ENCODE measurements at regions not wholly inside any gene's neighbourhood (a gene's known extent, or its start where the extent isn't known, plus 50 kb on each side); places are given as distances from the start of the nearest gene placed in this dataset.

- DNase-seq, result no peak
These were observed 399.9 kb downstream of the SH3GL2 start for GRCh38 chr9:17978773-17979172.

GRCh38 chr9:17986595-17986994 is 407.7 kb downstream of the SH3GL2 start:
- DNase-seq, result no peak

DNA sequence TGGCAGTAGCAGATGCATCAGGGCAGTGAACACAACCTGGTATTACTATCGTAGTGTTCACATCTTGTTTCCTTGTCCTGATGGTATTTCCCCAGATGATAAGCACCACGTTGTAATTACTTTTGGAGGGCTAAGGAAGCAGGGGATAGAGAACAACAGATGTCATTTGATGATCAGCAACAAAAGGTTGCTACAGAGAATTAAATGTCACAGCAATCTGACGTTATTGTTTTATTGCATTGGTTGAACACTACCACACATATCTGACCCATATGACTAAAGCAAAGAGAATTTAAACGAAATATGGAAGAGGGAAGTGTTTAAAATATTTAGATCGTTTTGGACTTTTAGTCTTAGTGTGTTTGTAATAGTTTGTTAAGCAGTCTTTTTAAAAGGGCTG is 408.3 kb downstream of the SH3GL2 start:
- DNase-seq, result no peak

- no peak for DNase-seq
These were observed 409.6 kb downstream of the SH3GL2 start for GRCh38 chr9:17988489-17988888.

DNA sequence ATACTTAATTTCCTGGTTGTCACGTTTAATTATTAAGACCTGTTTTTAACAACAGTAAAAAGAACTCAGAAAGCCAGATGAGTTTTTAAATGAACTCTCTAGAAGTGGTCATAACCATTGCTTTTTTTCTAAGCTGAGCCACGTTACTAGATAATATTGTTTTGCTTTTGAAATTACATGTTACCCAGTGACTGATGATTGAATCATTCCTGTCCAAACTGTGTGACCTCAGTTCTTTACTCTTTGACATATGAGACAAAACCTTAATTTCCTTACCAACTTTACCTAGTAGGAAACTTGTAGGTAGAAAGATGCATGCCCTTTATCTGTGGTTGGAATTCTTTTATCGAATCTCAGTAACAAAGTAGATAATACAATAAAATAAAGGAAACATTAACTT is 411.7 kb downstream of the SH3GL2 start:
- no peak for DNase-seq

- no peak for DNase-seq
These were observed 414.2 kb downstream of the SH3GL2 start for GRCh38 chr9:17993024-17993423.

DNA sequence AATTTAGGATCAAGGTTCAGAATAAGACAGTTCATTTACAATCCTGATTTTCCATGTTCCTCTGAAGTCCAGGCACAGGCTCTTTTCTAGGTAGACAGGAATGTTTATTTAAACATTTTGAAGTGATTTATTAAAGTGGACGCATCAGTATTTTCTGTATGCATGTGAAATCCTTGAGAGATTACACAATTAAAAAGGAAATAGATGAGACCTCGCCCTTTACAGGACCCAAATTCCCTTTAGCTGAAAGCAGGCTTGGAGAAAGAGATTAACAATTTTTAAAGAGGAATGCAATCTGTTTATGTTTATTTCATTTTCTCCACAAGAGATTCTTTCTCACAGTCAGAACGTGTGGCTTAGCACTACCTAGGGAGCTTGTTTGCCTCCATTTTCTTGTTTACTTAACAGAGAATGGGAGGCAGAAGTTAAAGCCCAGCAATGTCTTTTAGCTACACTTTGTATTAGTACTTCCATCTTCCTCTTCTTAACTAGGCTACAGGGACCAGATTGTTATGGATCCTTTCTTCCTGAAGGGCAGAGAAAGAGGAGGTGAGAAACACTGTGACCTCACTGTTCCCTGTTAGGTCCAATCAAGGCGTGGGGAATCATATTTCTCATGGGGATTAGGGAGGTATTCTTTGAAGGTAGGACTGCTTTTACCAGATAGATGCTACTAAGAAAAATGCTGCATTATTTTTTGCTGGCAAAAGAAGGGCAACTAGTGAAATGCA is 416.0 kb downstream of the SH3GL2 start:
- no peak for DNase-seq

GRCh38 chr9:17996728-17997127 is 417.9 kb downstream of the SH3GL2 start:
- no peak for DNase-seq

DNA sequence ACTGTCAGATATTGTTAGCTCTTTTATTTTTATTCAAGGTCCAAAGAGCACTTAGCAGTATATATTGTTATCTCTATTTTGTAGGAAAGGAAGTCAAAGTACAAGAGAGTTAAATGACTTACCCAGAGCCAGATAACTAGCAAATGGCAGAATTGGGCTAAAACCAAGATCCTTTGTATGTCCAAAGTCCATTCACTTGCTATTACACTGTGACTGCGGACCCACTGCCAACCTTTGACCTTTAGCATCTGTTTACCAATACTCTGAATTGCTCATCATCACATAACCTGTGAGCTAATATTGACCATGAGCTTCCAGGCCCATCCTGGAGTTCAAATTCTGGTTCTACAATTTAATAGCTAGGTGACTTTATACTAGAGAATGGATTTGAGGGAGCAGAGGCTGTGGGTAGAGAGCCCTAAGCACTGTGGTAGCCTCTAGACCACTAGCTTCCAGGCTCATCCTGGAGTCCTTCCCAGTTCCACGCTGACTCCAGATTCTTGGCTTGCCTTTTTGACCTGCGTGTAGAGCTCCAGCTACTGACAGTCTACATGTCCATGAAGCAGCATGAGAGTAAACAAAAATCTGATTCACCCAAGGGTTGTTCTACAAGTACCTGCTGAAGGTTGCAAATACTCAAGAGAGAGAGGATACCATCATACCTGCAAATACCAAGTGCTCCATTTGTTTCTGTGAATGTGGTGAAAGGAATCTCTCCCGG is 424.0 kb downstream of the SH3GL2 start:
- no peak for DNase-seq

DNA sequence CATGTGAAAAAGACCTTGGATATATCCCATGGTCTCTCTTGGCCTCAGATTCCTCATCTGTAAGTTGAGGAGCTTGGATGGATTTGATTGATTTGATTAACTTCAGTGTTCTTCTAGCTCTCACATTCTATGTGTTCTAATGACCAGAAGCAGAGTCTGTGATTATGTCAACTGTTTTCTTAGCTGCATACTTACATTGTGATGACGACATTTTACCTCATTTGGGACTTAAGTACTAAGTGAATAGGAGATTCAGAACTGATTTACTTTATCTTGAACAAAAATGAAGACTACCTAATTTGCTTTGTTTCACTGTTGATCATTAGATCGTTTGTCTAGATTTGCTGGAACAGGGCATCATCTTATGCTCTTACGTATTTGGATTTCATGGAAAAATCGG is 427.7 kb downstream of the SH3GL2 start:
- no peak for DNase-seq

DNA sequence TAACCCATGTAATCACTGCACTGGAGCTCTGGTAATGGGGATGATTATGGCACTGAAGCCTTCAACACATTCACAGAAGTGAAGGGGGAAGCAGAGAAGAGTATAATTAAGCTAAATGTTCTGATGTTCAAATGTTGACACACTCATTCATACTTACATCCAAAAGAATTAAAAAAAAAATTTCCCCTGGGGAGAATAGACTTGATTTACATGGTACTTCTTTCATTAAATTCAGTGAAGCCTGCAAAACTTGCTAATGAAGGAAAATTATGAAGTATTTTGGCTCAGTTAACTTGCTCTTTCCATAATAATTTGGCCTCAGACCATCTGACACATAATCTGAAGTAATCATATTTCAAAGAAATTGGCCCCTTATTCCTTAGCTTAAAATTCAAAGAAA is 428.8 kb downstream of the SH3GL2 start:
- DNase-seq, result no peak

- no peak for DNase-seq
These were observed 431.0 kb downstream of the SH3GL2 start for GRCh38 chr9:18009902-18010301.

GRCh38 chr9:18010492-18010891 is 431.6 kb downstream of the SH3GL2 start:
- no peak for DNase-seq

- DNase-seq, result no peak
These were observed 433.3 kb downstream of the SH3GL2 start for GRCh38 chr9:18012170-18012569.

DNA sequence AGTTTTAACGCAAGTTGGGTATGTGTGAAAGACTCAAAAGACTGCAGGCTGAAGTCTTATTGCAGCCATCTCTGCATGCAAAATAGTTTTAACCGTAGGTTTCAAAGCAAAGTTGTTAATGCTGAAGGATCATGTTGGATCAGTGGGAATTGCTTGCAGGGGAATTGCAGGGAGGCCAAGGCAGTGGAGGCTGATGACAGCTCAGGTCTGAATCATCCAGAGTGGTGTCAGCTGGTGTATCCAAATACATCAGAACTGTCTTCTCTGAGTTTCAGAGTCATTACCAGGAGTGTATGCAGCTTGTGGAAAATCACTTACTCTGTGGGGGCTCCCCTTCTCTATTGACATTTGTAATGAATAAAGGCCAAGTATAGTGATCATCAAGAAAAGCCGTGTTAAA is 435.7 kb downstream of the SH3GL2 start:
- DNase-seq, result no peak

GRCh38 chr9:18015116-18015515 is 436.2 kb downstream of the SH3GL2 start:
- no peak for DNase-seq

DNA sequence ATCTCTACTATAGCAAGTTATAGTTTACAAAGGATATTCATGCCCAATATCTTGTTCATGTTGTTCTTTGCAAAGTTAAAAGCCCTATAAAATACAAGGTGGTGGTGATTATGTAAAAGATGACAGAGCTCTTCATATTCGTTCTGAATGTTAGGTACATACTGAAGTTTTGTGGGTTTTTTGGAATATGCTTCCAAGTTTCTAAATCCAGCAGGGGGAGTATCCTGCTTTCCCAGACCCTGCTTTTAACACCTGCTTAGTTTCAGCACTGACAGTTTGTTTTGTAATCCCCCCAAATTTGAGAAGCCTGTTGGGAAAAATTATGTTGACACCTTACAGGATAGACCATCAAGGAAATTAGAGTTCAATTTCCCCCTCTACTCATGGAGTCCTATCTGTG is 438.3 kb downstream of the SH3GL2 start:
- no peak for DNase-seq

GRCh38 chr9:18018221-18018620 is 439.4 kb downstream of the SH3GL2 start:
- no peak for DNase-seq

DNA sequence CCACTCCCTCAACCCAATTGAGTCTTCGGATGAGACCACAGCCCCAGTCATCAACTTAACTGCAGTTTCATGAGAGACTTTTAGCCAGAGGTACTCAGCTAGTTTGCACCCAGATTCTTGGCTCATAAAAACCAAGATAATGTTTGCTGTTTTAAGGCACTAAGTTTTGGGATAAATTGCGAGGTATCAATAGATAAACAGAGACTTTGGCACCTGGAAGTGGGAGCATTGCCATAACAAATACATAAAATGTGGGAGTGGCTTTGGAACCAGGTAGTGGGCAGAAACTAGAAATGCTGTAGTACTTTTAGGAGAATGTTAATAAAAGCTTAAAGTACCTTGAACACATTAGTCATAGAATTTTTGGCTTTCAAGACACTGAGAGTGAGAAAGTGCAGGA is 439.8 kb downstream of the SH3GL2 start:
- DNase-seq, result no peak

DNA sequence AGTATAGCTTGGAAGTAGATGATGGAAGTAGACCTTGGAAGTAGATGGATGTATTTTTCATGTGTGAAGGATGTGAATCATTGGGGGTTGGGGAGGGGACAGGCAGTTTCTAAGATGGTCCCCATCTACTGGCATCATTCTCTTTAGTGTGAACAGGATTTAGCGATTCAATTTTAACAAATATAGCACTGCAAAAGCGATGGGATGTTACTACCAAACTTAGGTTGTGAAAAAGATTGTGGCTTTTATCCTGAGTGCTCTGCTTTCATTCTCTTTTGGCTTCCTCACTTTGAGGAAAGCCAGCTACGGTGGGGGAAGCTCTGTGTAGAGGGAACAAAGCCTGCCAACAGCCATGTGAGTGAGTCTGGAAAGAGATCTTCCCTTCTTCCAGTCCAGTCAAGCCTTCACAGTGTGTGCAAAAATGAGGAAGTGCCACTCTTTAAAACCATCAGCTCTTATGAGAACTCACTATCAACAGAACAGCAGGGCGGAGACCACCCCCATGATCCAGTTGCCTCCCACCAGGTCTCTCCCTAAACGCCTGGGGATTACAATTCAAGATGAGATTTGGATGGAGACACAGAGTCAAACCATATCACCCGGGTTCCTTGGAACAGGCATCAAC is 441.4 kb downstream of the SH3GL2 start:
- no peak for DNase-seq

DNA sequence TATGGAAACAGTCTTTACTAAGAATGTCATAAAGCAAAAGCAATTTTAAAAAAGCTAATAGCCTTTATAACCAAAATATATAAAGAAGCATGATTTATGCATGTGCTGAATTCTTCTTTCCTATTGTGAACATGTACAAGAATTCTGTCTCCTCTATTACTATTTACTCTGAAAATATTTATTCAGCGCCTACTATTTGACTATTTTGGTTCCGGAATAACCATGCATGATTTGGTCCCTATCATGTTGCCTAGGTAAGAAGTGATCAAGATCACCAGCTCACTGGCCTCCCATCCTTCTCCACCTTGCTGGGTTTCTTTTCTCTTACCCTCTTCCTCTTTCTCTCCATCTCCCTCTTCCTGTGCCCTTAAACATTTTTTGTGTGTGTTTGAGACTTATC is 443.8 kb downstream of the SH3GL2 start:
- DNase-seq, result no peak

DNA sequence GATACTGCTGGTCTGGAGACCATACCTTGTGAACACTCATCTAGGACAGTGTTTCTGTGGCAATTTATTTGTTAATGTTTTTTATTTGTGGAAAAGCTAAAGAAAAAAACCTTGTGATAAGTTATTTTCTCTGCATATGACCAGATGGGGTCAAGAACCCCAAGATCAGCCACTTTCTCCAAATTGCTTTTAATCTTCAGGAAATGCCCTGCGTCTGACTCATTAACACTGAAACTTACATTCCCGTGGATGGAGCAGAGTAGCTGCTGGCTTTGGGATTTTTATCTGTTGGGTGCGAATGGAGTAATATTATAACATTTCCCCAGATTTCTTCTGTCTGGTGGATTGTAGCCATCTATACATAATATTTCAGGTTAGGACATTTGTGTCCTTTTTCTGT is 444.5 kb downstream of the SH3GL2 start:
- DNase-seq, result no peak

- DNase-seq, result no peak
These were observed 441.3 kb upstream of the ADAMTSL1 start for GRCh38 chr9:18032636-18033035.
